ENCODE measurements at regions not wholly inside any gene's neighbourhood (a gene's known extent, or its start where the extent isn't known, plus 50 kb on each side); places are given as distances from the start of the nearest gene placed in this dataset.

GRCh38 chr15:58235961-58236360 lies 97.8 kb downstream of the AQP9 start:
- DNase-seq (ENCODE audit: low spot score): no peak
- TF ChIP-seq CTCF (IDR thresholded peaks at IDR 0.05): no peak
- H3K27ac ChIP-seq: no peak overlapping the region
- no peak overlapping the region for H3K4me3 ChIP-seq

DNA sequence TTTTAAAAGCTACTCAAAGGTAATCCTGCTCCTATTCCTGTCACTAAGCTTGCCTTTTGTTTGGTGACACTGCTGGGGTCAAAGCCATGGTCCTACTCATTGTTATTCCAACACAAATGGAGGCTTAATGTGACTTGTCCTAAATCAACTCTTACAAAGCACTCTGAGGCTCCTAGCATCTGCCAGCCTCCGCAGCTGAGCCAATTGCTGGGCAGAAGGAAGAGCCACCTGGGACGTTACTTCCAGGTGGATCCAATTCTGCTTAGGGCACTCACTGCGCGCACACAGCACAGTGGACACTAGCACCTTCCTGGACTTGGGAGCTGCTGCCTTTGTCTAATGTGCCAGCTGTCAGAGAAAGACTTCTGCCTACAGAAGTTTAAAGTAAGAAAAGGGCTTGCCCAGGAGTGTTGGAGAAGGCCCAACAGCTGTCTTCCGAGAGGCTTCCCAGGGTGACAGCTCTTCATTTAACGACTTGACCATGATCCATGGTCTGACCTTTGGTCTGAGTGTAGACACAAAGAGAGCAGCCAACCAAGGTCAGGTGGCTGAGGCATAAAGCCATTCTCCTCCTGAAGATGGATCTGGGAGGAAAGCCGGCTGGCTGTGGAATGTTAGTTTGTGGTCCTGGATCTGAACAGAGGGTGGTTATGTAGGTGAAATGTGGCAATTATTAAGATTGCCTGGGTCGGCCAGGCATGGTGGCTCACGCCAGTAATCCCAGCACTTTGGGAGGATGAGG lies 102.2 kb downstream of the AQP9 start:
- Histone ChIP-seq H3K27ac (no peak overlapping the region), H3K4me3 (no peak overlapping the region)
- no peak for TF ChIP-seq CTCF (IDR thresholded peaks at IDR 0.05)
- DNase-seq (ENCODE audit: low spot score): no peak

DNA sequence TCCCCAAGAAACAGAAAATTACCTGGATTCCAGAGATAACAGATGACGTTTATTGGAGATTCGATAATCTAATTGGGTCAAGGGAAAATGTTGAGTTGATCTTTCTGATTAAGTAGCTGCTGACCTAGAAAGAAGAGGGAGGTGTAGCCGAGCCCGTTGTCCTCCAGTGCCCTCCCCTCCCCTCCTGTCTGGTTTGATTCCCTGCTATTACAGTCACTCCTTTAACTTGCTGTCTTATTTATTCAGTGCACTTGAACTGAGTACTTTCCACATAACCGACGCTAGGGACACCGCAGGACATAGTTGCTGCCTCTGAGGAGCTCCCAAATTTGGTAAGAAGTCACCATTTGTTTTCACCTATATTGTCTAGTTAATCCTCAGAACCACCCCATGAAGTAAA lies 103.7 kb downstream of the AQP9 start:
- TF ChIP-seq CTCF (IDR thresholded peaks at IDR 0.05): no peak
- Histone ChIP-seq H3K27ac (no peak overlapping the region), H3K4me3 (no peak overlapping the region)
- DNase-seq (ENCODE audit: low spot score): no peak

- no peak overlapping the region for H3K27ac ChIP-seq
- no peak for DNase-seq (ENCODE audit: low spot score)
- H3K4me3 ChIP-seq: no peak overlapping the region
- TF ChIP-seq CTCF (IDR thresholded peaks at IDR 0.05): no peak
These were observed 104.9 kb downstream of the AQP9 start for GRCh38 chr15:58243070-58243469.

DNA sequence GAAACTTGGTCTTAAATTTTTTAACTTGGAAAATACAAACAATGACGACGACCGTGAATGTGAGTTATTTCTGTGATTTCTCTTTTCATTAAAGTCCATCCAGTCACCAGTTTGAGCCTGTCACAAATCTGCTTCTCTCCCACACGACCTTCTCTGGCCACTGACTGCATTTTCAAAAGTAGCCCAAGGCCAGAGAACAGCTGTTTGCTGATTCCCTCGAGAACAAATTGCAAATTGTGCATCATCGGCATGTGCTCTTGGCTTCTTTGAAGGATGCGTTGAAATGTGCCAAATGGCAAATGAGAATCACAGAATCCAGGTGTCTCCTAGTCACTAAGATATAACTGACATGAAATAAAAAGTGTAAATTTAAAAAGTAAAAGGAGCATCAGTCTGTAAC lies 106.4 kb downstream of the AQP9 start:
- no peak overlapping the region for H3K4me3 ChIP-seq
- H3K27ac ChIP-seq: no peak overlapping the region
- no peak for DNase-seq (ENCODE audit: low spot score)
- TF ChIP-seq CTCF (IDR thresholded peaks at IDR 0.05): no peak

DNA sequence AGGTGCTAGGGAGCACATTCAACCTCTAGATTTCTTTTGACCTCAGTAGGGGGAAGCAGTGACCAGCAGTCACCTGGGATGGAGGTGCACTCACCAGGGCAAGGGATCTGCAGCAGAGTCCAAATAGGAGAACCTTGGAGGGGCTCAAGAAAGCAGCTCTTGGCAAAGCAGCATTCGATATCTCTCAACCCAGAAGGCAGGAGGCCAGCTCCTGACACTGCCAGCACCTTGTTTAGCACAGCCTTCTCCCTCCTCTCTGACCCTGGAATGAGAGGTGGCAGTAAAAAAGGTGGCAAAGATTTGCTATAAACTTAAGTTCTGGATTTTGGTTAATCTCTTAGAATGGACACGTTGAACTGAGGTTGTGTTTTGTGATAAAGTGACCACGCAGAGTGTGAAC lies 107.9 kb downstream of the AQP9 start:
- H3K4me3 ChIP-seq: no peak overlapping the region
- DNase-seq (ENCODE audit: low spot score): no peak
- TF ChIP-seq CTCF (IDR thresholded peaks at IDR 0.05): no peak
- no peak overlapping the region for H3K27ac ChIP-seq
